H1 (cell line): ENCODE measurements at regions not wholly inside any gene's neighbourhood (a gene's known extent, or its start where the extent isn't known, plus 50 kb on each side); places are given as distances from the start of the nearest gene placed in this dataset.

ENCODE experiments used
- CEBPB ChIP-seq: IDR thresholded peaks from 2 replicates; pipeline ENCODE4 v1.6.1; 2012; ENCODE audit warnings: low read depth, low read length
- JUN ChIP-seq: IDR thresholded peaks from 2 replicates; pipeline ENCODE4 v1.6.1; 2011; ENCODE audit warnings: low read depth, mild to moderate bottlenecking, improper control_type of control experiment, low read length
- KDM4A ChIP-seq: IDR thresholded peaks from one replicate; pipeline ENCODE4 v1.7.1; 2012; ENCODE audit warnings: low read depth, mild to moderate bottlenecking, moderate library complexity, low read length, inconsistent platforms; ENCODE audit not compliant: severe bottlenecking
- PHF8 ChIP-seq: fragments of 200-600 bp; sonication (generic); conservative IDR thresholded peaks from 2 replicates; pipeline ENCODE4 v1.7.1; 2012; ENCODE audit warnings: low read depth, mild to moderate bottlenecking, inconsistent platforms, low read length, moderate library complexity
- SAP30 ChIP-seq: fragments of 300-600 bp; sonication (generic); IDR thresholded peaks from 2 replicates; pipeline ENCODE4 v1.7.1; 2012; ENCODE audit warnings: low read length, moderate library complexity, mild to moderate bottlenecking, inconsistent platforms; ENCODE audit not compliant: insufficient read depth, insufficient replicate concordance

- TF ChIP-seq SAP30: no peak
- TF ChIP-seq JUN: no peak
- no peak for TF ChIP-seq KDM4A
- no peak for TF ChIP-seq CEBPB
- TF ChIP-seq PHF8: no peak
- TF ChIP-seq, all 59 proteins: peak for 0
Measured at GRCh38 chr9:108035487-108035886, 545.9 kb upstream of the KLF4 start (continued).
